ENCODE measurements at regions not wholly inside any gene's neighbourhood (a gene's known extent, or its start where the extent isn't known, plus 50 kb on each side); places are given as distances from the start of the nearest gene placed in this dataset.
A peak's percentile ranks its signal among the peaks of the same experiment; 100 is the strongest.

- peaks cover 19% of the 10 kb centered on the region for H3K27me3 ChIP-seq (ENCODE audit: insufficient read depth, low read length, poor library complexity)
- no peak for DNase-seq
- no peak overlapping the region for H3K4me3 ChIP-seq (ENCODE audit: low read depth in 1 of 2, low read length in 2 of 2)
These were observed 167.0 kb downstream of the MRM1 start for GRCh38 chr17:36768394-36768793.

GRCh38 chr17:36773039-36773438 is 164.2 kb upstream of the LHX1 start:
- no peak for ATAC-seq (ENCODE audit: insufficient read depth, low read depth)
- H3K27me3 ChIP-seq (ENCODE audit: insufficient read depth, low read length, poor library complexity): peaks cover 25% of the 10 kb centered on the region
- no peak overlapping the region for H2AFZ ChIP-seq (ENCODE audit: low read depth, low read length)
- no peaks in the 10 kb centered on the region for H3K9me3 ChIP-seq (ENCODE audit: insufficient read depth, low read length, severe bottlenecking)
- TF ChIP-seq EZH2 (IDR thresholded peaks at IDR 0.05; ENCODE audit: borderline replicate concordance, low read depth, low read length, severe bottlenecking): no peak
- TF ChIP-seq CTCF (IDR thresholded peaks at IDR 0.05; ENCODE audit: borderline replicate concordance, extremely low read depth, low read length, poor library complexity, severe bottlenecking): no peak
- no peaks in the 10 kb centered on the region for H3K79me2 ChIP-seq (ENCODE audit: insufficient read depth, low read length)
- H3K4me1 ChIP-seq (ENCODE audit: insufficient read depth, low read length): no peaks in the 10 kb centered on the region
- H3K4me3 ChIP-seq (ENCODE audit: low read depth in 1 of 2, low read length in 2 of 2): no peak overlapping the region
- no peak overlapping the region for H3K27ac ChIP-seq (ENCODE audit: low read length)
- DNase-seq: no peak
- H4K20me1 ChIP-seq (ENCODE audit: insufficient read depth, low read length): no peaks in the 10 kb centered on the region
- H3K36me3 ChIP-seq (ENCODE audit: insufficient read depth, low read length): no peaks in the 10 kb centered on the region
- H3K4me2 ChIP-seq (ENCODE audit: insufficient read depth, low read length): no peak overlapping the region
- no peak overlapping the region for H3K9ac ChIP-seq (ENCODE audit: low read depth, low read length)

More at GRCh38 chr17:36768394-36768793, 167.0 kb downstream of the MRM1 start:
- no peak overlapping the region for H3K9ac ChIP-seq (ENCODE audit: low read depth, low read length)
- H3K79me2 ChIP-seq (ENCODE audit: insufficient read depth, low read length): no peaks in the 10 kb centered on the region
- H3K36me3 ChIP-seq (ENCODE audit: insufficient read depth, low read length): no peaks in the 10 kb centered on the region
- ATAC-seq (ENCODE audit: insufficient read depth, low read depth): no peak
- H3K4me1 ChIP-seq (ENCODE audit: insufficient read depth, low read length): peaks cover 6% of the 10 kb centered on the region
- H2AFZ ChIP-seq (ENCODE audit: low read depth, low read length): no peak overlapping the region
- TF ChIP-seq EZH2 (IDR thresholded peaks at IDR 0.05; ENCODE audit: borderline replicate concordance, low read depth, low read length, severe bottlenecking) (no peak), CTCF (IDR thresholded peaks at IDR 0.05; ENCODE audit: borderline replicate concordance, extremely low read depth, low read length, poor library complexity, severe bottlenecking) (no peak)
- no peak overlapping the region for H3K27ac ChIP-seq (ENCODE audit: low read length)
- no peak overlapping the region for H3K4me2 ChIP-seq (ENCODE audit: insufficient read depth, low read length)
- 0 out of 2 replicates have a peak, but pooled peaks cover 2% of the 10 kb centered on the region for H4K20me1 ChIP-seq (ENCODE audit: insufficient read depth, low read length)
- no peaks in the 10 kb centered on the region for H3K9me3 ChIP-seq (ENCODE audit: insufficient read depth, low read length, severe bottlenecking)

- no peak overlapping the region for H3K4me2 ChIP-seq (ENCODE audit: insufficient read depth, low read length)
- H3K27ac ChIP-seq (ENCODE audit: low read length): no peak overlapping the region
- no peaks in the 10 kb centered on the region for H3K79me2 ChIP-seq (ENCODE audit: insufficient read depth, low read length)
- ATAC-seq (ENCODE audit: insufficient read depth, low read depth): no peak
- peaks cover 12% of the 10 kb centered on the region for H3K27me3 ChIP-seq (ENCODE audit: insufficient read depth, low read length, poor library complexity)
- no peak overlapping the region for H3K4me3 ChIP-seq (ENCODE audit: low read depth in 1 of 2, low read length in 2 of 2)
- no peaks in the 10 kb centered on the region for H4K20me1 ChIP-seq (ENCODE audit: insufficient read depth, low read length)
- no peaks in the 10 kb centered on the region for H3K9me3 ChIP-seq (ENCODE audit: insufficient read depth, low read length, severe bottlenecking)
- H3K9ac ChIP-seq (ENCODE audit: low read depth, low read length): no peak overlapping the region
- H3K4me1 ChIP-seq (ENCODE audit: insufficient read depth, low read length): no peaks in the 10 kb centered on the region
- peak; percentile 20 for DNase-seq
- TF ChIP-seq CTCF (IDR thresholded peaks at IDR 0.05; ENCODE audit: borderline replicate concordance, extremely low read depth, low read length, poor library complexity, severe bottlenecking) (no peak), EZH2 (IDR thresholded peaks at IDR 0.05; ENCODE audit: borderline replicate concordance, low read depth, low read length, severe bottlenecking) (no peak)
- H3K36me3 ChIP-seq (ENCODE audit: insufficient read depth, low read length): no peaks in the 10 kb centered on the region
- no peak overlapping the region for H2AFZ ChIP-seq (ENCODE audit: low read depth, low read length)
These were observed 160.2 kb upstream of the LHX1 start for GRCh38 chr17:36777118-36777517.

GRCh38 chr17:36778448-36778847 is 158.8 kb upstream of the LHX1 start:
- Histone ChIP-seq H4K20me1 (ENCODE audit: insufficient read depth, low read length) (no peaks in the 10 kb centered on the region), H3K4me2 (ENCODE audit: insufficient read depth, low read length) (no peak overlapping the region), H3K4me1 (ENCODE audit: insufficient read depth, low read length) (no peaks in the 10 kb centered on the region), H3K4me3 (ENCODE audit: low read depth in 1 of 2, low read length in 2 of 2) (no peak overlapping the region), H3K36me3 (ENCODE audit: insufficient read depth, low read length) (no peaks in the 10 kb centered on the region), H3K27me3 (ENCODE audit: insufficient read depth, low read length, poor library complexity) (peaks cover 6% of the 10 kb centered on the region), H3K79me2 (ENCODE audit: insufficient read depth, low read length) (no peaks in the 10 kb centered on the region), H3K27ac (ENCODE audit: low read length) (no peak overlapping the region), H3K9ac (ENCODE audit: low read depth, low read length) (no peak overlapping the region), H3K9me3 (ENCODE audit: insufficient read depth, low read length, severe bottlenecking) (no peaks in the 10 kb centered on the region), H2AFZ (ENCODE audit: low read depth, low read length) (no peak overlapping the region)
- TF ChIP-seq CTCF (IDR thresholded peaks at IDR 0.05; ENCODE audit: borderline replicate concordance, extremely low read depth, low read length, poor library complexity, severe bottlenecking): no peak
- TF ChIP-seq EZH2 (IDR thresholded peaks at IDR 0.05; ENCODE audit: borderline replicate concordance, low read depth, low read length, severe bottlenecking): no peak
- ATAC-seq (ENCODE audit: insufficient read depth, low read depth) (no peak), DNase-seq (no peak)

Data from DND-41 (cell line).